DOHH2 (cell line): ENCODE measurements at regions not wholly inside any gene's neighbourhood (a gene's known extent, or its start where the extent isn't known, plus 50 kb on each side); places are given as distances from the start of the nearest gene placed in this dataset.

Experiments used
- EZH2phosphoT487 ChIP-seq: fragments of 200-600 bp; sonication (generic); IDR thresholded peaks from 2 replicates; pipeline ENCODE4 v1.6.1; 2017; ENCODE audit warnings: borderline replicate concordance, mild to moderate bottlenecking, antibody characterized with exemption, low read length, moderate library complexity, mixed read lengths
- TF ChIP-seq, protein P1 (sequence below): fragments of 200-600 bp; sonication (generic); IDR thresholded peaks from one replicate; pipeline ENCODE4 v1.5.1; 2014; ENCODE audit warnings: antibody characterized with exemption, mild to moderate bottlenecking, low read depth, low read length; ENCODE audit not compliant: poor library complexity, severe bottlenecking

DNA sequence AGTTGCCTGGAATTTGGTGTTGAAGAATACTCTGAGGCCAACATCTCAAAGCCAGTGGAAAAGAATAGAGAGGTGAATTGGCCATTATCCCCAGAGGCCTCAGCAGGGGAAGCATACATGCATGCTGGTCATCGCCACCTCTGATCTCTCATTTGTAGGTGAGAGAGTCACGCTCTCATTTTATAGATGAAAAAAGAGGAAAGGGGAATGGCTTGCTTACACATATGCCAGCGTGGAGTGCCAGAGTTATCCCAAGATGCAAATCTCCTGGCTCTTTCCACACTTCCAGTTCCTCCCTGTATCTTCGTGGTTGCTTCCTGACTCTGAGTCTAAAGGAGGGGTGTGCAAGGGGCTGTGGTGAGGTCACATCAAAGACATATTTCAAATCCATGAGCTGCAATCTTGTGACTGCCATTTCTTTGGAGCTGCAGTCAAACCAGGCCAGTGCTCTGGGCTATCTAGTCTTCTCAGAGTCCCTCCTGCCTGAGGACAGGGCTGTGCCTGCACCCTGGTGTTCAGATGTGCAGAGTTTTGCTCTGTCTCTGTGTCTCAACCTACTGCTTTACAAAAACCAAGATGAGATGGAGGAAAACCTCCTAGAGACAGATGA, 324.7 kb downstream of the MYCN start:
- TF ChIP-seq, protein P1, sequence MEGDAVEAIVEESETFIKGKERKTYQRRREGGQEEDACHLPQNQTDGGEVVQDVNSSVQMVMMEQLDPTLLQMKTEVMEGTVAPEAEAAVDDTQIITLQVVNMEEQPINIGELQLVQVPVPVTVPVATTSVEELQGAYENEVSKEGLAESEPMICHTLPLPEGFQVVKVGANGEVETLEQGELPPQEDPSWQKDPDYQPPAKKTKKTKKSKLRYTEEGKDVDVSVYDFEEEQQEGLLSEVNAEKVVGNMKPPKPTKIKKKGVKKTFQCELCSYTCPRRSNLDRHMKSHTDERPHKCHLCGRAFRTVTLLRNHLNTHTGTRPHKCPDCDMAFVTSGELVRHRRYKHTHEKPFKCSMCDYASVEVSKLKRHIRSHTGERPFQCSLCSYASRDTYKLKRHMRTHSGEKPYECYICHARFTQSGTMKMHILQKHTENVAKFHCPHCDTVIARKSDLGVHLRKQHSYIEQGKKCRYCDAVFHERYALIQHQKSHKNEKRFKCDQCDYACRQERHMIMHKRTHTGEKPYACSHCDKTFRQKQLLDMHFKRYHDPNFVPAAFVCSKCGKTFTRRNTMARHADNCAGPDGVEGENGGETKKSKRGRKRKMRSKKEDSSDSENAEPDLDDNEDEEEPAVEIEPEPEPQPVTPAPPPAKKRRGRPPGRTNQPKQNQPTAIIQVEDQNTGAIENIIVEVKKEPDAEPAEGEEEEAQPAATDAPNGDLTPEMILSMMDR = no peak
- no peak for TF ChIP-seq EZH2phosphoT487
